Small intestine (tissue), 7 donors: ENCODE measurements at regions not wholly inside any gene's neighbourhood (a gene's known extent, or its start where the extent isn't known, plus 50 kb on each side); places are given as distances from the start of the nearest gene placed in this dataset.

ENCODE experiments used
- DNase-seq, 2 donors: peaks; one replicate each; pipeline versions ENCODE4 v3.0.0 to v3.0.0-alpha.2; 2013
- FAIRE-seq: peaks from 2 replicates; lab custom pipeline; 2012; peaks lifted over from hg19 to GRCh38; lab: Jason Lieb, UNC
- H3K27ac ChIP-seq, 3 donors: one replicate each; pipeline ENCODE4 v1.5.1; 2013; ENCODE audit warnings: low read length in 2 of 3, mild to moderate bottlenecking in 2 of 3, control low read depth in 1 of 3, inconsistent platforms in 1 of 3, low read depth in 1 of 3, moderate library complexity in 1 of 3
- H3K27me3 ChIP-seq, 3 donors: one replicate each; pipeline ENCODE4 v1.6.1; 2013; ENCODE audit warnings: low read length in 3 of 3, inconsistent platforms in 1 of 3; ENCODE audit not compliant: control insufficient read depth in 3 of 3, insufficient read depth in 3 of 3
- H3K36me3 ChIP-seq, 3 donors: one replicate each; pipeline ENCODE4 v1.6.1; 2013; ENCODE audit warnings: low read length in 3 of 3, inconsistent platforms in 1 of 3, low read depth in 1 of 3, mild to moderate bottlenecking in 1 of 3, moderate library complexity in 1 of 3; ENCODE audit not compliant: control insufficient read depth in 3 of 3, insufficient read depth in 2 of 3
- H3K4me1 ChIP-seq, 3 donors: one replicate each; pipeline ENCODE4 v1.6.1; 2013; ENCODE audit warnings: low read length in 2 of 3, inconsistent platforms in 1 of 3, low read depth in 1 of 3, mild to moderate bottlenecking in 1 of 3, moderate library complexity in 1 of 3; ENCODE audit not compliant: control insufficient read depth in 3 of 3, insufficient read depth in 2 of 3
- H3K4me3 ChIP-seq, 3 donors: one replicate each; pipeline ENCODE4 v1.5.1; 2013; ENCODE audit warnings: low read length in 3 of 3, control low read depth in 1 of 3, inconsistent platforms in 1 of 3, low read depth in 1 of 3, mild to moderate bottlenecking in 1 of 3, moderate library complexity in 1 of 3
- H3K9me3 ChIP-seq, 2 donors: one replicate each; pipeline ENCODE4 v1.6.1; 2013; ENCODE audit warnings: low read depth in 1 of 2, low read length in 1 of 2; ENCODE audit not compliant: control insufficient read depth in 2 of 2, insufficient read depth in 1 of 2
- WGBS, 3 donors: extraction: QIAGEN DNeasy Blood & Tissue Kit; methylation state at CpG; one replicate each; pipeline ENCODE4 v1.1.7; 2013; 5-methylcytosine and 5-hydroxymethylcytosine counted together
- donor health status: healthy with polysubstance abuse.
- donor health status: control.
- donor health status: control.
- donor health status: Bipolar disorder and iron deficiency.
- donor health status: healthy.

- Histone ChIP-seq H3K9me3 (no peaks in the 10 kb centered on the region), H3K4me3 (no peak overlapping the region), H3K4me1 (no peaks in the 10 kb centered on the region), H3K27ac (no peak overlapping the region), H3K27me3 (no peaks in the 10 kb centered on the region), H3K36me3 (no peaks in the 10 kb centered on the region)
- WGBS, 3 donors = 88 to 90% (median 89%) methylated on average over 1 of the region's 1 CpG
- DNase-seq (no peak), FAIRE-seq (no peak)
These were observed 261.2 kb upstream of the MAN1A1 start for GRCh38 chr6:119610754-119611153.

- no peak for DNase-seq
- H3K4me1 ChIP-seq = no peaks in the 10 kb centered on the region
- no peak for FAIRE-seq
- H3K9me3 ChIP-seq = no peaks in the 10 kb centered on the region
- H3K27ac ChIP-seq = no peak overlapping the region
- H3K4me3 ChIP-seq = no peak overlapping the region
- H3K27me3 ChIP-seq = no peaks in the 10 kb centered on the region
- H3K36me3 ChIP-seq = no peaks in the 10 kb centered on the region
These were observed 260.7 kb upstream of the MAN1A1 start for GRCh38 chr6:119610265-119610664.

- Histone ChIP-seq H3K4me3 (no peak overlapping the region), H3K4me1 (no peaks in the 10 kb centered on the region), H3K27ac (no peak overlapping the region), H3K36me3 (no peaks in the 10 kb centered on the region), H3K27me3 (no peaks in the 10 kb centered on the region), H3K9me3 (no peaks in the 10 kb centered on the region)
- WGBS, 3 donors = 72 to 89% (median 73%) methylated on average over 1 of the region's 1 CpG
- DNase-seq = no peak
- FAIRE-seq = no peak
These were observed 260.3 kb upstream of the MAN1A1 start for GRCh38 chr6:119609865-119610264.

GRCh38 chr6:119608994-119609393, 259.4 kb upstream of the MAN1A1 start:
- no peaks in the 10 kb centered on the region for H3K36me3 ChIP-seq
- H3K4me3 ChIP-seq = no peak overlapping the region
- H3K9me3 ChIP-seq = no peaks in the 10 kb centered on the region
- no peaks in the 10 kb centered on the region for H3K4me1 ChIP-seq
- WGBS, 3 donors = 84 to 97% (median 95%) methylated on average over 4 of the region's 4 CpGs
- FAIRE-seq = no peak
- H3K27me3 ChIP-seq = no peaks in the 10 kb centered on the region
- no peak overlapping the region for H3K27ac ChIP-seq
- no peak for DNase-seq

GRCh38 chr6:119604124-119604523, 254.6 kb upstream of the MAN1A1 start:
- no peaks in the 10 kb centered on the region for H3K36me3 ChIP-seq
- 21 to 71% (median 52%) methylated on average over 1 of the region's 1 CpG for WGBS, 3 donors
- DNase-seq (no peak), FAIRE-seq (no peak)
- no peaks in the 10 kb centered on the region for H3K4me1 ChIP-seq
- H3K27me3 ChIP-seq = no peaks in the 10 kb centered on the region
- H3K27ac ChIP-seq = no peak overlapping the region
- no peaks in the 10 kb centered on the region for H3K9me3 ChIP-seq
- no peak overlapping the region for H3K4me3 ChIP-seq

- H3K4me3 ChIP-seq = no peak overlapping the region
- no peaks in the 10 kb centered on the region for H3K36me3 ChIP-seq
- H3K9me3 ChIP-seq = no peaks in the 10 kb centered on the region
- 93 to 96% (median 96%) methylated on average over 5 of the region's 5 CpGs for WGBS, 3 donors
- no peaks in the 10 kb centered on the region for H3K27me3 ChIP-seq
- no peak overlapping the region for H3K27ac ChIP-seq
- FAIRE-seq (no peak), DNase-seq (no peak)
- H3K4me1 ChIP-seq = no peaks in the 10 kb centered on the region
These were observed 253.9 kb upstream of the MAN1A1 start for GRCh38 chr6:119603501-119603900.

GRCh38 chr6:119602215-119603178, 252.9 kb upstream of the MAN1A1 start:
- Histone ChIP-seq H3K27me3 (no peaks in the 10 kb centered on the region), H3K36me3 (no peaks in the 10 kb centered on the region), H3K4me3 (no peak overlapping the region), H3K4me1 (no peaks in the 10 kb centered on the region), H3K9me3 (no peaks in the 10 kb centered on the region), H3K27ac (no peak overlapping the region)
- FAIRE-seq (no peak), DNase-seq (peak; percentile 3 to 48)
- 35 to 75% (median 47%) methylated on average over 3 of the region's 3 CpGs for WGBS, 3 donors

- no peak for DNase-seq
- Histone ChIP-seq H3K36me3 (no peaks in the 10 kb centered on the region), H3K4me1 (peaks cover 0 to under 1% (median 0%) of the 10 kb centered on the region in 3 donors), H3K27me3 (no peaks in the 10 kb centered on the region), H3K9me3 (no peaks in the 10 kb centered on the region), H3K4me3 (no peak overlapping the region), H3K27ac (no peak overlapping the region)
- FAIRE-seq = no peak
- WGBS, 3 donors = 12 to 57% (median 17%) methylated on average over 2 of the region's 2 CpGs
These were observed 249.3 kb upstream of the MAN1A1 start for GRCh38 chr6:119598883-119599282.
